ENCODE measurements at regions not wholly inside any gene's neighbourhood (a gene's known extent, or its start where the extent isn't known, plus 50 kb on each side); places are given as distances from the start of the nearest gene placed in this dataset.

DNA sequence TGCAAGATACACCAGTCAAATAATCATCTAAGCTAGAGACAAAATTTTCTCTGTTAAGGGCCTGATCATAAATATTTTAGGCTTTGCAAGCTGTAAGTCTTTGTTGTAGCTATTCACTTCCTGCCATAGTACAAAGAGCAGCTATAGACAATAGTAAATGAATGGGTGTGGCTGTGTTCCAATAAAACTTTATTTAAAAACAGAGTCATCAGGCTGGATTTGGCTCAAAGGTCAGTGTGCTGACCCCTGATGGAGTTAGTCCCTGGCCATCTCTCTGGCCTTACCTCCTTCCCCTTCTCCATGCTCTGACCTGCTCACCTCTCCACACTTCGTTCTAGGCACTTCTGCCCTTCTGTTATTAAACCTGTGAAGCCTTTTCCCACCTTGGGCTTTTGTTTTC lies 86.0 kb downstream of the DRD1 start:
- TF ChIP-seq POLR2A (IDR thresholded peaks at IDR 0.05), result no peak
- no peak for TF ChIP-seq POLR2AphosphoS5 (IDR thresholded peaks at IDR 0.05)
- TF ChIP-seq, protein P1, sequence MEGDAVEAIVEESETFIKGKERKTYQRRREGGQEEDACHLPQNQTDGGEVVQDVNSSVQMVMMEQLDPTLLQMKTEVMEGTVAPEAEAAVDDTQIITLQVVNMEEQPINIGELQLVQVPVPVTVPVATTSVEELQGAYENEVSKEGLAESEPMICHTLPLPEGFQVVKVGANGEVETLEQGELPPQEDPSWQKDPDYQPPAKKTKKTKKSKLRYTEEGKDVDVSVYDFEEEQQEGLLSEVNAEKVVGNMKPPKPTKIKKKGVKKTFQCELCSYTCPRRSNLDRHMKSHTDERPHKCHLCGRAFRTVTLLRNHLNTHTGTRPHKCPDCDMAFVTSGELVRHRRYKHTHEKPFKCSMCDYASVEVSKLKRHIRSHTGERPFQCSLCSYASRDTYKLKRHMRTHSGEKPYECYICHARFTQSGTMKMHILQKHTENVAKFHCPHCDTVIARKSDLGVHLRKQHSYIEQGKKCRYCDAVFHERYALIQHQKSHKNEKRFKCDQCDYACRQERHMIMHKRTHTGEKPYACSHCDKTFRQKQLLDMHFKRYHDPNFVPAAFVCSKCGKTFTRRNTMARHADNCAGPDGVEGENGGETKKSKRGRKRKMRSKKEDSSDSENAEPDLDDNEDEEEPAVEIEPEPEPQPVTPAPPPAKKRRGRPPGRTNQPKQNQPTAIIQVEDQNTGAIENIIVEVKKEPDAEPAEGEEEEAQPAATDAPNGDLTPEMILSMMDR (IDR thresholded peaks at IDR 0.05 in 8 of 11, conservative IDR thresholded peaks at IDR 0.05 in 3 of 11), result no peak

Measured in spleen (tissue), 7 donors.